ENCODE measurements at regions not wholly inside any gene's neighbourhood (a gene's known extent, or its start where the extent isn't known, plus 50 kb on each side); places are given as distances from the start of the nearest gene placed in this dataset.

- no peak for TF ChIP-seq CTCF (IDR thresholded peaks at IDR 0.05)
- TF ChIP-seq EZH2 (IDR thresholded peaks at IDR 0.05; ENCODE audit: borderline replicate concordance, insufficient read depth, low read depth, low read length, poor library complexity, severe bottlenecking), result no peak
These were observed 64.0 kb upstream of the PTPRJ start for GRCh38 chr11:47916361-47916841.

Measured in B cell (primary cell).